ENCODE measurements at regions not wholly inside any gene's neighbourhood (a gene's known extent, or its start where the extent isn't known, plus 50 kb on each side); places are given as distances from the start of the nearest gene placed in this dataset.
A peak's percentile ranks its signal among the peaks of the same experiment; 100 is the strongest.
"Not testable (repeated sequence)": the region's sequence is repeated elsewhere in the genome, so short reads cannot be mapped to it uniquely, and the experiment has no call there.

DNA sequence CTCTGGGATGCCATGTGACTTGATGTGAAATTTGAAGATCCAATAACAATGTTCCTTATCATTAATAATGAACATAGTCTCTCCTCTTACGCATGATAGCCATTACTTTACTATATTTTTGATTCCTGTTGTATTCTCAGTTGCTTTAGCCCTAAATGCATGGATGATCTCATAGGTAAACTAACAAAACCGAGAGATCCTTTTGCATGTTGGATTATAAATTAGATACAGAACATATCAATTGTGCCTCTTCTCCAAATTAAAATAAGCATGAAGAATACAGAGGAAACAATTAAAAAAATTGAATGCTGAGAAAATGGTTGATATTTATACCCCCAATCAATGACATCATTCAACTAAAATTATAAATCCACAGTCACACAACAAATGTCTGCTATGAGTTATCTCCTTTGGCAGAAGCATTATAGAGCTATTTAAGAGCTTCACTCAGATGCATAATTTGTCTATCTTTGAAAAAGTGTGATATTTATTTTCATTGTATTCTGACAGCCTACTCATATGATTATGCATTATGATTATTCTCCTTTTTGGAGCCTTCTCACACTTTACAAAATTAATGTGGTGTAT is 386.4 kb upstream of the STXBP6 start:
- no peak for DNase-seq

DNA sequence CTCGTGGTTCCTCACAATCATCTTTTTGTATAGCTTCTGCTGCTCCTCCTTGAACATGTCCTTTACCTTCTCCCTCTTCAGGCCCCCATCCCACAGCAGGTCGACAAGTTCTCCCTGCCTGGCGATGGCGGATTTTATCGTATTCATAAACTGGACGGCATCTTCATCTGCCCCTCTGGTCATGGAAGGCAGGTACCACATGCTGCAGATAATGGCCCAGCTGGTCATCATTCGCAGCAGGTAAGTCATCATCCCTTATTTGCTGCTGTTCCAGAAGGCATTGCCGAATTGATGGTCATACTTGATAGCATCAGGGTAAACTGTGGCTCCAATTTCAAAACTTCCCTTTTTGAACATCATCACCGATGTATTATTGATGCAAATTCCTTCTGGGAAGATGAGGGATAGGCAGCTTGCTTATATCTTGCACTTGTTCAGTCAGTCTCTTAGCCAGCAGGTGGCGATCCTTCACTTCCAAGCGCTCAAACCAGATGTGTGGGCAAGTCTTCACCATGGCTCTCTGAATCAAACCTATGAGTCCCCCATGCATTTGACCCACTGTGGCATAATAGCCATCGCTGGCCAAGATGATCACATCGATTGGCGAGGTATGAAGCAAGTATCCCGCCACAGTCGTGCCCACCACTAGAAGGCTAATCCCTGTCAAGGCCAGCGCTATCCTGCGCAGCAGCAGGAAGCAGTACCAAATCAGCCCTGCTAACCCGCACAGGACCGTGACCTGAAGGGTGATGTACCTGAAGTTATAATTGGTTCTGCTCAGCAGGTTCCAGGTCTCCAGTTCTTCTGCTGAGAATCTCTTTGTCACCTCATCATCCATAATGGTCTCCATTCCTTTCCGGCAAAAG is 381.5 kb upstream of the STXBP6 start:
- peak in 1 of 2 donors; percentile 1 for DNase-seq

DNA sequence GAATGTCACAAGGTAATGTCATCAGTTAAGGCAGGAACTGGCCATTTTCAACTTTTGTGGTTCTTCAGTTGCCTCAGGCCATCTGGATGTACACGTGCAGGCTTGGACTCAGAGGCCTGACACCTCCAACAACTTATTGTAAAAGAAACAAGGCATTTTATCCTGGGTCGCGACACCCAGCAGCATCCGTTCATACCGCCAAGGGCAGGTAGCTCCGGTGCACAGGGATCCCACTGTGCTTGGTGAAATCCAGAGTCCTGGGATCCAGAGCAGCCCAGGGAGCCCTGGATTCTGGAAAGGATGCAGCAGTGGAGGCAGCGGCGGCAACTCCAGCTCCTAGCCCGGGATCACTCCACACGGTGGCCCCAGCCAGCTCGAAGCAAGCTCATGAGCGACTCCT is 380.9 kb upstream of the STXBP6 start:
- no peak for DNase-seq

DNA sequence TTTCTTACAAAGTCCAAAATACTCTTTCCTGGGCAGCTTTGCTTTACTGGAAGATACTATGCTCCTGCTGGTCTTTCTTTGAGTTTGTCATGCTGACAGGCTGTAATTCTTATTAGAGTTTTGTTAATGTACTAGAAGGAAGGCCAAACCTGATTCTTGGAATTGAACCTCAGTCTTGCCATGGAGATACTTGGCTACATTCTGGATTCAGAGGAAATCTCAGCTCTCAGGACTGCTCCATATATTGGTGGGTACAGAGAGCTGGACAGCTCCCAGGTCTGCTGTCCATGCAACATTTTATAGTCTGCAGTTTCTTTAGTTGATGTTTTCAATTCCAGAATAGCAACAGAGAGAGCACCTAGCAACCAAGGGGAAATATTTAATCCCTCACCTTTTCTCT is 363.1 kb upstream of the STXBP6 start:
- no peak for DNase-seq

DNA sequence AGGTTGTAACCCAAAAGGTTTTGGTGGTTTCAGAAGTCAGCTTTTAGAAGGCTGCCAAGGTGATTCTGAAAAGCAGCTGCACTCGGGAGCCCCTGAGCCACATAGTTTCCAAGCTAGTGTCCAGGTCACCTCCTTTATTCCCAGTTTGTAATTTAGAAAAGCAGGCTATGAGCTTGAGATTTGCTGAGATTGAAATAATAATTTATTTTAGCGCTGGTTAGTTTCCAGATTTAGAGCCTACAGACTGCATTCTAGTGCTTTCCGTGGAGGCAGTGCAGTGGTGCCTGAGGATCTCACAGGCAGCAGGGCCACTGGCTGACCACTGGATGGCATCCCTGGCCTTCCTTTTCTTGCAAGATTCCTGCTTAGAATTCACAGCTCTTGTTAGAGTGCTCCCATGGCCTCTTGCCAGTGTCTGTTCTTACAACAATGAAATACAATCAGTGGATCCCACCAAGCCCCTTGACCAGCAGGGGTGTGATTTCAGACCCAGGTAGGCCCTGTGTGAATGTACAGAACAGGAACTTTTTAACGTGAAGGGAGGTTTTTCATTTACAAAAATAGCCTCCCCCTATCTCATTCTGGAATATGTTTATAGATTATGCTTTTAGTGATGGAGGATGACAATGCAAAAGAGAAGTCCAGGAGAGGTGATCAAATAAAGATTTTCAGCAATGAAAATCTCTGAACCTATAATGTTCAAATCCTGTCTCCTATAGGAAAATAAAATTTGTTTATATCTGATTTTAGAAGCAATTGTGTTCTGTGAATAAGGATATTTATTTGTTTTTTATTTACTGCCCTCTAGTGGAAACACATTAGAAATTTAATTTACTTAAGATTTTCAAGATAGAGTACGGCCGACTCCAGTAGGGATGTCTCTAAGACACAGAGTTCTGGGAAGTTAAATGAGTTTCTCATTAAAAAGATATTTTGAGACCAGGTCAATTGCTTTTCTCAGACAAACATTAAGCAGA is 362.1 kb upstream of the STXBP6 start:
- no peak for DNase-seq

DNA sequence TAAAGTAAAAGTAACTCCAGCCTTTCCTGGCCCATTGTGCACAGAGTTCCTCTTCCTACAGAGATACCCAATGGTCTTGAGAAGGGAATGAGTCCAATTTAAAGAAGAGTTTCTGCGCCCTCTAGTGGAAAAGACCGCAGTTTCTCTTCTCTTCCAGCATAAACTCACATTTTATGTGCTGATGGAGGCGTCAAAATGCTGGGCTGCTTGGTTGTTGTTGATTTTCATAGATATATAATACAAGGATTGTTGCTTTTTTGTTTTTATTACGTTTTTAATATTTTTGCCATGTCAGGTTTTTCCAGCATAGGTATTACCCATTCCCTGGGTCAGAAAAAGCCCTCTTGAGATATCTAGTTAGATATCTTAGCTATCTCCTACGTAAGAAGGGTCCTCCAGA is 356.9 kb upstream of the STXBP6 start:
- peak; percentile 51 to 59 for DNase-seq

DNA sequence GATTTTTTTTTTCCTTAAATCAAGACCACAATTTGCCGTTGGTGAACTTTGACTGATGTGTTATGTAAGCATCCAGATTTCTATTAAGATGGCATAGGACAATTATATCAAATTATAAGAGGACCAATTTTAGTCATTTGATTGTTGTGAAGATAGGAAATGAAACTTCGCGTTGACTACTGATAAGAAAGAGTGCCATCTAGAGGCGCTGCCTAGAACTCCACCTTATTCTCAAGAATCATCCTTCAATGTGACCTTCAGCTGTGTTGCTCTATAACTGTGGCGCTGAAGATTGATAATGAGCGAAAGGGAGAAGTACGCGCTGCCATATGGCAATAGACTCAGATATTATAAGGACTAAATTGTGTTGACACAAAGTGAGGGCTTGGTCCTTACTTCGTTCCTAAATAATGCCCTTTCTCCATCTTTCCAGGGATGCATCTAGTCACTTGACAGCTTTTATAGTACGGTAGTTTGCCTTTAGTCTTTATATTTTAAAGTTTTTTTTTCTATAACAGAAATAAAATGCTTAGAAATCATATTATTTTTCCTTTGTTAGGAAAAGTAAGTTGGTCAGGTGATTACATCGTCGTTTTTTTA is 350.8 kb upstream of the STXBP6 start:
- DNase-seq, result peak; percentile 52 to 60

DNA sequence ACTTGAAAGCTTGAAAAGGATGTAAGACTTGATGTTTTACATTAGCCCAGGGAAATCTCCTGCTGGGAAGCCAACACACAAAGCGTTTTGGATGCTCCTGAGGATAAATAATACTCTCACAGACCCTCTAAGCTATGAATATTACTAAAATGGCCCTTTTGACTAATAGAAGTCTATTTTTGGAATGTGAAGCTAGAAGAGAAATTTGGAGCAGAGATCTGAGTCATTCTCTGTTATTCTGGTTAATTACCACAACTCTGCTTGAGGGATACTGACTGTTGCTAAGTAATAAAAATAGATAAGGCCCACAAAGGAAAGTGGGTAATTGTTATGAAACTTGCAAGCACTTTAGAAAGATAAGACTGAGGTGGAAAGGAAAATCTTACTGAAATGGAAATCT is 346.2 kb upstream of the STXBP6 start:
- DNase-seq, result no peak

DNA sequence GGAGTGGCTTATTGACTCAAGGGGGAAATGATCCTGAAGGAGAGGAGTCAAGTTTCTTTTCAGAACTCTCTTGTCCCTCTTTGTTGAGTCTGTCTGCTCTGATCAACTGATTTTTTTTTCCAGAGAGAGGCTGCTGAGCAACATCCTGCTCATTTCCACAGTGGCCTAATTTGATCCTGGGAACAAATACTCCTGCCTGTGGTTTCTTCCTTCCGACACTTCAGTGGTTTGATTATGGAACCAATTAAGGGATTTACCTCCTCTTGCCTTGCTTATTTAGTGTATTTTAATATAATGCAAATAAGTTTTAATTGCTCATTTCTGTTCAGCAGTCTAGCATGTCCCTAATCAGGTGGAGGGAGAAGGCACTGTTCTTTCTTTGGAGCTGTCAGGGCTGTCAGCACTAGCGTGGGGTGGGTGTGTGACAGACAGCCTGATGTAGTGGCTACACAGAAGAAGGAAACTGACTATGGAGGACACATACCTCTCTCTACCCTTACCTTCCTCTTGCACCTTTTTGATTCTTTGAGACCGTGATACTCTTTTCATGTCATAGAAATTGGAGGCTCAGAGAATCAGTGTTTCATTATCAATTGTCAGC is 344.9 kb upstream of the STXBP6 start:
- DNase-seq, result no peak

DNA sequence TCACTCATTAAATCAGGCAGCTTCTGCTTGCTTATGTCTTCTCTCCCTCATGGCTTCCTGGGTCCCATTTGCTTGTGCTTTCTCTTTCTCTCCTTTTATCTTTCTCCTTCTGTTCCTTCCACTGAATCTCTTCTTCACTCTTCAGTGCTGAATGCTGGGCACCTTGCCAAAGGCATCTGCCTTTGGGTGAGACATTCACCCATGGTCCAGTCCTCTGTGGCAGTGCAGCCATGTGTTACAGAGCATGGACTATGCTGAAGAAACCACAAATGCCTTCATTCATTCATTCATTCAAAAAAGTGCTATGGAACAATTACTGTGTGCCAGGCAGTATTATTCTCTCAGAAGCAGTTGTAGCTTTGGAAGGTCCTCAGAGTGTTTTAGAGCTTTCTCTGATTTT is 344.4 kb upstream of the STXBP6 start:
- DNase-seq, result no peak

DNA sequence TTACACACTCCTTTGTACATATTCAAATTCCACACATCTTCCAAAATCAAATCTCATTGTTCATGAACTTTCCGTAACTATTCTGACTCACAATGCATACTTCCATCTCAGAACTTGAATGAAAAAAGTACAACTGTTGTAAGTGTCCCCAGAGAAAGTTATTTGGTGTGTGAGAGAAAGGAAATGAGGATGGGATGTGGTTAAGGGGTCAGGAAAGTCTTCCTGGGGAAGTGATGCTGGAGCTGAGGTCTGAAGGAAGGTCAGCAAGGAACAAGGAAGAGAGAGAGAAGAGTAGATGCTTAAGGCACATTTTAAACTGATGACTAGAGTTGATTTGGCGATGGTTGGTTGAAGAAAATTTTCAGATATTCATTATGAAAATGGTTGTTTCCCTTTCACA is 340.0 kb upstream of the STXBP6 start:
- no peak for DNase-seq

DNA sequence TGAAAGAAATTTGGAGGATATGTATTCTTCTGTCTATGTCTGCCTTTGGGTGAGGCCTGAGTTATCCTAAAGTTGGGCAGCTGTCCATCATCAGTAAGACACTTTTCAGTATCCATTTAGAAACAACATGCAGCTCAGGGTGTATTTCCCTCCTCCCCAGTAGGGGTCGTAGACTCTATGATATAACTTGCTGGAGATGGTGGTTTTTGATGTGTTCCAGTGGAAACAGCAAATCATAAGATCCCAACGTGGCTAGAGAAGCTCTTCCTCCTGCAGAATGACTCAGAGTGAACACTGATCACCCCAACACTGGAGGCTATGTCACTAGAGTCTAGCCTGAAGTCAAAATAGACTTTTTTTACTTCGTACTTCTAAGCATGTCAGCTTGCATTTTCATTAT is 331.6 kb upstream of the STXBP6 start:
- DNase-seq, result no peak

DNA sequence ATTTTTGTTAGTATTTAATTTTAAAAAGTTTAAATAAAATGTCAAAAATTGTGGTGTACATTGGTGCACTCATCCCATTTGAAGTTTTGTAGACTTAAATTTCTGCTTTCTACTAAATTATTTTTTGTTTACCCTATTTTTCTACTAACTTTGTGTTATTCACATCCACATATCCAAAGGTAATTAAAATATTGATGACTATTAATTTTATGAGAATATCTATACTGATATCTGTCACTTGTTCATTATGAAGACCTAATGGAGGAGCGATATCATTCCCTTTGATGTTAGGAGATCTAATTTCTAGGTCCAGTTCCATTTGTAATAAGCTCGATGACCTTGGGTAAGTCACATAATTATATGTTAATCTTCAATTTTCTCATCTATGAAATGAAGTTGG is 325.7 kb upstream of the STXBP6 start:
- no peak for DNase-seq

DNA sequence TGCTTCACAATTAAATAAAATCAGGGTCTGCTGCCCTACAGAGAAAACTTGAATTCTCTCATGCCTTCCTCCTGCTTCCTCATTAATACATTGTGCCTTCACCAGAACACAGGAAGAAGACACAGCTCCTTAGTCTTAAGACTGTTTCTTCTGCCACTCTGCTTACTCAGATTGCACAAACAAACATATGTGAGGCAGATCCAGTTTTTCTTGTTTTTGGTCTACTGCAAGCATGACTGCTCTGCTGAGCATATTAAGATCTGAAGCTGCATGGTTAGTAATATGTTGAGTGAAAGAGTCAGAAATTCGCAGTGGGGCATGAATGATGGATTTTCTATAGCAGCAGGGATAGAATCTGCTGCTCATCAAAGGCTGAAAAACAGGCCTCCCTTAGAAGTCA is 321.1 kb upstream of the STXBP6 start:
- DNase-seq, result no peak

DNA sequence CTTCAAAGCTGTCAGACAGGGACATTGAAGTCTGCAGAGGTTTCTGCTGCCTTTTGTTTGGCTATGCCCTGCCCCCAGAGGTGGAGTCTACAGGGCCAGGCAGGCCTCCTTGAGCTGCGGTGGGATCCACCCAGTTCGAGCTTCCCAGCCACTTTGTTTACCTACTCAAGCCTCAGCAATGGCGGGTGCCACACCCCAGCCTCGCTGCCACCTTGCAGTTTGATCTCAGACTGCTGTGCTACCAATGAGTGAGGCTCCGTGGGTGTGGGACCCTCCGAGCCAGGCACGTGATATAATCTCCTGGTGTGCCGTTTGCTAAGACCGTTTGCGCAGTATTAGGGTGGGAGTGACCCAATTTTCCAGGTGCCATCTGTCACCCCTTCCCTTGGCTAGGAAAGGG is 320.1 kb upstream of the STXBP6 start:
- not testable (repeated sequence) for DNase-seq

DNA sequence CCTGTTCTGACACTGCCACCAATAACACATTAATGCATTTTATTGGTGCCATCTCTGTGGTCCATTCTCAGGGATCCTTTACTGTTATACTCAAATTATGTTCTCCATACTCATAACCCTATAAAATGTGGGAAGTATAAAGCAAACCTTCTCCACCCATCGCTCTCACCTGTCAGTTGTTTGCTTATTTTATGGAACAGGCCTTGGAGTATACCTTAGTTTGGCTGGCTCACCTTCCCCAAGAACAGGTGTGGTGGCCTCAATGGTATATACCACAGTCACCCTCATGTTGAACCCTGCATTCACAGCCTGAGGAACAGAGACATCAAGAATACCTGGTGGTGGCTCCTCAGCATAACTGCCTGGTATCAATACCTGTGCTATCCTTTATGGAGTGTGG is 308.4 kb upstream of the STXBP6 start:
- no peak for DNase-seq

DNA sequence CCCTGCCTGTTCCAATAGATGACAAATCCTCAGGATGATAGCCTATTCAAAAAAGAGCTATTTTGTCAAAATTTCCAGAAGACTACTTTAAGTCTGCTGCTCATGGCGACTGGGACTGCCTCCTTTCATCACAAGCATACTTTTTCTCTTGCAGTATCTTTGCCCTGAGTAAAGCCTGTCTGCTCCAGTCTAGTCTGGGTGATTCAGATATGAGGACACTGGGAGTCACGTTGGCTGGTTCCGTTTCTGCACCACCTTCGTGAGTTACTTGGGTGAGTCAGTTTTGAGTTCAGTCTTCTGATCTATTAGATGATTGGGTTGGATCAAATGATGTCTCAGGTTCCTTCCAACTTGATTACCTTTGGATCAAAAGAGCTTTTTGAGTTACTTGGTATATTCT is 301.3 kb upstream of the STXBP6 start:
- DNase-seq, result no peak

DNA sequence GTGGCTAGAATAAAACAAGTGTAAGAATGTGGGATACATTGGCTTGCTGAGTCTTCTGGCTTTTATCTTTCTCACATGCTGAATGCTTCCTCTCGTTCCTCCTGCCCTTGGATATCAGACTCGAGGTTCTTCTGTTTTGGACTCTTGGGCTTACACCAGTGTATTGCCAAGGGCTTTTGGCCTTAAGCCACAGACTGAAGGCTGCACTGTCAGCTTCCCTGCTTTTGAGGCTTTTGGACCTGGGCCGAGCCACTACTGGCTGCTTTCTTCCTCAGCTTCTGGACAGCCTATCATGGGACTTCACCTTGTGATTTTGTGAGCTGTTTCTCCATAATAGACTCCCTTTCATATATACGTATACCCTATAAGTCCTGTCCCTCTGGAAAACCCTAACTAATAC is 300.9 kb upstream of the STXBP6 start:
- DNase-seq, result no peak

DNA sequence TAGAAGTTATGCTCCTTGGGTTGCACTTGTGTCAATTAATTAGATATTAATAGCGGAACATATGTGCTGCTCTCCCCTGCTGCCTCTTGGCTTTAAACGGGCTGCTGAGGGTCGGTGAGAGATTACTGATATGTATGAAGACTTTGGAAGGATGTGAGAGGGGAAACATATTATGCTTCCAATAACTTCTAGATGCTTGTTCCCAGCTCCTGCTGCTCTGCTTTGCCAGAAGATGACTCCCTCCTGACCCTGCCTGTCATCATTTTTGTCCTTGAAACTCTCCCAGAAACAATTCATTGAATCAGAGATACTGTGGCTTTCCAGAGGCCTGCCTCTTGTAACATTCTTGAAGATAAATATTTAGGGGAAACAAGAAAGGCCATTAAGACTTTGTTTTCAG is 300.1 kb upstream of the STXBP6 start:
- no peak for DNase-seq

DNA sequence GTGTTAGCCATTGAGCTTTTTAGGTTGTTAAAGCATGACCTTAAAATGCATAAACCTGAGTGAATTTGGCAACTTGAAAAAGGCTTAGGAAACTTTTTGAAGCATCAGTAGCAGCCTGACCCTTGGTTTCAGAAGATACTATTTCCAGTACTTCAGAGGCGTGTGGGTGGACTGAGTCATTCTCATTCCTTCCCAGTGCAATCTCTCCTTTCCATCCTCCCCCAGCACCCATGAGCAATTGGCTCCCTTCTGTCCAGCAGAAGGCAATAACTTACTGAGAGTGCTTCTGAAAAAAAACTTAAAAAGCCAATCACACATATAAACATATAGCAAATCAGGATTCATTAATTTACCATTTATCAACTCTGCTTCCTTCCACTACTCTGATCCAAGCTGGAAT is 299.3 kb upstream of the STXBP6 start:
- no peak for DNase-seq

DNA sequence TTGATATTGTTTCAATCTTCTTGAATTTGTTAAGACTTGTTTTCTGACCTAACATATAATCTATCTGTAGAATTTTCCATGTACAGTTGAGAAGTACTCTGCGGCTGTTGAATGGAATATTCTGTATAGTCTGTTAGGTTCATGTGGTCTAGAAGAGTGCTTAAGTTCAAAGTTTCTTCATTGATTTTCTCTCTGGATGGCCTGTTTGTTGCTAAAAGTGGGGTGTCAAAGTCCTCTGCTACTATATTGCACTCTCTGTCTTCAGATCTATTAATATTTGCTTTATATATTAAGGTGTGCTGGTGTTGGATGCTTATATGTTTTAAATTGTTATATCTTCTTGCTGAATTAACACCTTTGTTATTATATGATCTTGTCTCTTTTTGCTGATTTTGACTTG is 290.9 kb upstream of the STXBP6 start:
- no peak for DNase-seq

DNA sequence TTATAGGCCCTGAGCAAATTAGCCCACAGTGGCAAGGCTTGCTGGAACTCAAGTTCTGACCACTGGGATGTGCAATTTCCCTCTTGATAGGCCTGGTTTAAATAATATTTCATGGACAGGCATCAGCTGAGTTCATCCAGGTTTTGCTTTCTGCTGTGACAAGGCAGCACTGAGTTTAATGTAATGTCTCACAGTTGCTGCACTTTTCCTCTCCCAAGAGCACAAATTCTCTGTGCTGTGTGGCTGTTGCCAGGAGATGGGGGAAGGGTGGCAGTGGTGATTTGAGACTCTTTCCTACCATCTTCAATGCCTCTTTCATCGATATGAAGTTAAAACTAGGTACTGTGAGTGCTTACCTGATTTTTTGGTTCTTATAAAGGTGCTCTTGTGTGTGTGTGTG is 272.8 kb upstream of the STXBP6 start:
- DNase-seq, result no peak

DNA sequence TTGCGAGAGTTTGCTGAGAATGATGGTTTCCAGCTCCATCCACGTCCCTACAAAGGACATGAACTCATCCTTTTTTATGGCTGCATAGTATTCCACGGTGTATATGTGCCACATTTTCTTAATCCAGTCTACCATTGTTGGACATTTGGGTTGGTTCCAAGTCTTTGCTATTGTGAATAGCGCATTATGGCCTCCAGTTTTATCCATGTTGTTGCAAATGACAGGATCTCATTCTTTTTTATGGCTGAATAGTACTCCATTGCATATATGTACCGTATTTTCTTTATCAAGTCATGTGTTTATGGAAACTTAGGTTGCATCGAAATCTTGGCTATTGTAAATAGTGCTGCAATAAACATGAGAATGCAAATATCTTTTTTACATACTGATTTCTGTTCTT is 266.1 kb upstream of the STXBP6 start:
- DNase-seq, result not testable (repeated sequence)
